ENCODE measurements at regions not wholly inside any gene's neighbourhood (a gene's known extent, or its start where the extent isn't known, plus 50 kb on each side); places are given as distances from the start of the nearest gene placed in this dataset.

DNA sequence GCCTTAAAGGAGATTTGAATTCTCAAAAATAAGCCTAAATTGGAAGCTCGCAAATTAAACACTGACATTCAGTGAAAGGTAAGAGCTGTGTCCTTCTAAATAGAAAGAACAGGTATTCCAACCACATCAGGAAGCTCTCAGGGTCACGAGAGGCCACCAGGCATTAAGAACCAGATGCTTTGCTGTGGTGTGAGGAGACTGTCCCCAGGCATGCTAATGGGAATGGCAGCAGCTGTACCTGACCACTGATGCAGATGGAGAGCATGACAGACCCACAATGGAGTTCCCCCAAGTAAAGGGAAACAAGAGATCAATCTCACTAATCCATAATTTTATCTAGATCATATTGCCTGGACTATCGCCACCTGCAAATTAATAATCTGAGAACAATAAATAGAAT lies 658.9 kb upstream of the NOX3 start:
- Histone ChIP-seq H3K36me3 (no peaks in the 10 kb centered on the region), H3K4me1 (ENCODE audit: control insufficient read depth in 1 of 2, low read depth in 2 of 2) (no peaks in the 10 kb centered on the region), H3K27ac (no peak overlapping the region), H3K9me3 (no peaks in the 10 kb centered on the region), H3K4me3 (no peak overlapping the region), H3K27me3 (replicated peaks; ENCODE audit: insufficient read depth) (no peaks in the 10 kb centered on the region)
- ATAC-seq (ENCODE audit: insufficient number of reproducible peaks, low FRiP score, low read depth): no peak
- TF ChIP-seq, protein P1, sequence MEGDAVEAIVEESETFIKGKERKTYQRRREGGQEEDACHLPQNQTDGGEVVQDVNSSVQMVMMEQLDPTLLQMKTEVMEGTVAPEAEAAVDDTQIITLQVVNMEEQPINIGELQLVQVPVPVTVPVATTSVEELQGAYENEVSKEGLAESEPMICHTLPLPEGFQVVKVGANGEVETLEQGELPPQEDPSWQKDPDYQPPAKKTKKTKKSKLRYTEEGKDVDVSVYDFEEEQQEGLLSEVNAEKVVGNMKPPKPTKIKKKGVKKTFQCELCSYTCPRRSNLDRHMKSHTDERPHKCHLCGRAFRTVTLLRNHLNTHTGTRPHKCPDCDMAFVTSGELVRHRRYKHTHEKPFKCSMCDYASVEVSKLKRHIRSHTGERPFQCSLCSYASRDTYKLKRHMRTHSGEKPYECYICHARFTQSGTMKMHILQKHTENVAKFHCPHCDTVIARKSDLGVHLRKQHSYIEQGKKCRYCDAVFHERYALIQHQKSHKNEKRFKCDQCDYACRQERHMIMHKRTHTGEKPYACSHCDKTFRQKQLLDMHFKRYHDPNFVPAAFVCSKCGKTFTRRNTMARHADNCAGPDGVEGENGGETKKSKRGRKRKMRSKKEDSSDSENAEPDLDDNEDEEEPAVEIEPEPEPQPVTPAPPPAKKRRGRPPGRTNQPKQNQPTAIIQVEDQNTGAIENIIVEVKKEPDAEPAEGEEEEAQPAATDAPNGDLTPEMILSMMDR (IDR thresholded peaks at IDR 0.05): no peak
- DNase-seq (ENCODE audit: low spot score): no peak

DNA sequence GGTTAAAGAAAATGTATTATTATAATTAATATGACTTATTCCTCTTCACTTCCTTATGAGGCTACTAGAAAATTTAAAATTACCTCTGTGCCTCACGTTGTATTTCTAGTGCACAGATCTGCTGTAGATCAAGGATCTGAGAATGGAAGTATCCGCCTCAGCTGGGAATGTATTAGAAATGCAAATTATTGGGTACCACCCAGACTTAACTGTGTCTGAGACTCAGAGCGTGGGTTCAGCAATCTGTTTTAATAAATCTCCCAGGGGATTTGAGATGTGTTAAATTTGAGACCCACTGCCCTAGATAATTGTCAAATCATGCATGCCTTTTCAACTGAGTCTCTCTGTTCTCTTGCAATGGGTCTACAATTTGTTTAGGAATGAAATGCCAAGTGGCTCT lies 658.0 kb upstream of the NOX3 start:
- ATAC-seq (ENCODE audit: insufficient number of reproducible peaks, low FRiP score, low read depth) (no peak), DNase-seq (ENCODE audit: low spot score) (no peak)
- TF ChIP-seq, protein P1 (IDR thresholded peaks at IDR 0.05): no peak
- Histone ChIP-seq H3K4me1 (ENCODE audit: control insufficient read depth in 1 of 2, low read depth in 2 of 2) (no peaks in the 10 kb centered on the region), H3K27me3 (replicated peaks; ENCODE audit: insufficient read depth) (no peaks in the 10 kb centered on the region), H3K27ac (no peak overlapping the region), H3K36me3 (no peaks in the 10 kb centered on the region), H3K9me3 (no peaks in the 10 kb centered on the region), H3K4me3 (no peak overlapping the region)

DNA sequence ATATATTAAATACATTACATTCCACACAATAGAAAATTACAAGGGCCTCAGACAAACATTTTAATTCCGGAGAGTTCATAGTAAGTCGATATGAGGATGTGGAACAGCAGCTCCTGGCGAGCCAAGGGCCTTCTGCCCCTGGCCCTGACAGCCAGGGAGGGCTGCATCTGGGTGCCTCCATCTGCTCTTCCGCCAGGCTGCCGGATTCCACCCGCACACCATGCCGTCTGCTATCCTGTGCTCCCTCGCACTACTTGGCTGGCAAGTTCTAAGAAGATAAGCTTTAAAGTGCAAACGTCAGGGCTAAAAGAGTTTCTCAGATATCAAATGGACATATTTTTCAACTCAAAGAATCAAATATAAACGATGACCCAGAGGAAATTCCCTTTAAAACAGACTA lies 656.3 kb upstream of the NOX3 start:
- no peaks in the 10 kb centered on the region for H3K36me3 ChIP-seq
- no peak overlapping the region for H3K4me3 ChIP-seq
- no peak overlapping the region for H3K27ac ChIP-seq
- TF ChIP-seq, protein P1 (IDR thresholded peaks at IDR 0.05): no peak
- no peak for DNase-seq (ENCODE audit: low spot score)
- no peaks in the 10 kb centered on the region for H3K27me3 ChIP-seq (replicated peaks; ENCODE audit: insufficient read depth)
- no peaks in the 10 kb centered on the region for H3K4me1 ChIP-seq (ENCODE audit: control insufficient read depth in 1 of 2, low read depth in 2 of 2)
- ATAC-seq (ENCODE audit: insufficient number of reproducible peaks, low FRiP score, low read depth): no peak
- H3K9me3 ChIP-seq: no peaks in the 10 kb centered on the region

DNA sequence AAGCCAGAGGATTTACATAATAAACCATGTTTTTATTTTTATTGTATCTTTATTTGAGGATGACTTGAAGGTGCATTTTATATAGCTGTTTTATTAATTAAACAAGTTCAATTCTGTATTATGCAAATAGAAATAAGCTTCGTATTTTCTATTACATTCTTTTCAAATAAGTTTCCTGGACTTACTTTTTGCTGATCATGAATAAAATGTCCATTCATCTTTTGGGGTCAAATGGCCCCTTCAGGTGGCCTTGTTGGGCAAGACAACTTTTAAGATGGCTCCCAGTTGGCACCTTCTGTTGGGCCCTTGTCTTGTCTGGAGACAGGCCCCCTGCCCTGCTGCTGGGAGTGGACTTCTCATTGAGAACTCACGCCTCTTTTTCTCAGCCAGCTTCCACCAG lies 654.6 kb upstream of the NOX3 start:
- TF ChIP-seq, protein P1 (IDR thresholded peaks at IDR 0.05): no peak
- H3K27ac ChIP-seq: no peak overlapping the region
- no peaks in the 10 kb centered on the region for H3K27me3 ChIP-seq (replicated peaks; ENCODE audit: insufficient read depth)
- H3K4me1 ChIP-seq (ENCODE audit: control insufficient read depth in 1 of 2, low read depth in 2 of 2): no peaks in the 10 kb centered on the region
- H3K4me3 ChIP-seq: no peak overlapping the region
- no peaks in the 10 kb centered on the region for H3K9me3 ChIP-seq
- H3K36me3 ChIP-seq: no peaks in the 10 kb centered on the region
- DNase-seq (ENCODE audit: low spot score) (no peak), ATAC-seq (ENCODE audit: insufficient number of reproducible peaks, low FRiP score, low read depth) (no peak)

DNA sequence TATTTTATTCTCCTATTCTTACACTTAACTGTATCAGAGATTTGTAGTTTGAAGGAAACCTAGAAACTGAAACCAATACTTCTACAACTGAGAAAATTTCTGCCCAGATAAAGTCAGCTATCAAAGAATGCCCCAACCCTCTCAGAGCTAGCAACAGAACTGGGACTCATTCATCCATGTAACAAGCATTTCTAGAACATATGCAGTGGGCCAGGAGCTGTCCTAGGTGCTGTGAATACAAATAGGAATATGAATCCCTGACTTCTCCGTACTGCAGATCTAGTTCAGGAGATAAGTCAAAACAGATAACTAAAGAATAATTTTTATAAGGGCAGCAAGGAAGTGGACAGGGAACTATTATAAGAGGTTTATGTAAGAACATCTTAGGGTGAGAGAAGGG lies 654.1 kb upstream of the NOX3 start:
- TF ChIP-seq, protein P1 (IDR thresholded peaks at IDR 0.05): no peak
- ATAC-seq (ENCODE audit: insufficient number of reproducible peaks, low FRiP score, low read depth) (no peak), DNase-seq (ENCODE audit: low spot score) (no peak)
- Histone ChIP-seq H3K27ac (no peak overlapping the region), H3K27me3 (replicated peaks; ENCODE audit: insufficient read depth) (no peaks in the 10 kb centered on the region), H3K9me3 (no peaks in the 10 kb centered on the region), H3K4me1 (ENCODE audit: control insufficient read depth in 1 of 2, low read depth in 2 of 2) (no peaks in the 10 kb centered on the region), H3K36me3 (no peaks in the 10 kb centered on the region), H3K4me3 (no peak overlapping the region)

Measured in thoracic aorta (tissue), 2 donors.